ENCODE measurements at regions not wholly inside any gene's neighbourhood (a gene's known extent, or its start where the extent isn't known, plus 50 kb on each side); places are given as distances from the start of the nearest gene placed in this dataset.

GRCh38 chr5:85910335-85910734 is 707.4 kb upstream of the COX7C start:
- H2BK15ac ChIP-seq (ENCODE audit: low read length) = no peak overlapping the region
- no peaks in the 10 kb centered on the region for H3K79me1 ChIP-seq (ENCODE audit: low read depth, low read length)
- H3K4ac ChIP-seq (replicated peaks; ENCODE audit: insufficient read length, low read depth, low read length) = no peak overlapping the region
- no peaks in the 10 kb centered on the region for H3K36me3 ChIP-seq (ENCODE audit: control insufficient read depth in 2 of 4, insufficient read depth in 4 of 4, low read length in 3 of 4)
- H4K20me1 ChIP-seq (replicated peaks in 1 of 2; ENCODE audit: control insufficient read depth in 1 of 2, insufficient read depth in 2 of 2, low read length in 2 of 2) = no peaks in the 10 kb centered on the region
- ChIA-PET POLR2A (ENCODE audit: partially characterized antibody) (no interaction called here), CTCF (ENCODE audit: partially characterized antibody) (no interaction called here)
- no peak overlapping the region for H3K14ac ChIP-seq (ENCODE audit: insufficient read length)
- H3K18ac ChIP-seq (ENCODE audit: extremely low read depth, low read length) = no peak overlapping the region
- no peak for DNase-seq (ENCODE audit: low read depth in 1 of 2, low spot score in 2 of 2)
- H4K91ac ChIP-seq (replicated peaks; ENCODE audit: insufficient read length, low read length) = no peak overlapping the region
- H3K4me2 ChIP-seq (ENCODE audit: insufficient read depth in 1 of 2, low read depth in 2 of 2, low read length in 2 of 2) = no peak overlapping the region
- 94% methylated on average over 2 of the region's 2 CpGs; no CpG with 5 or more reads in 1 of the 2 experiments for WGBS, 2 experiments (ENCODE audit: extremely low coverage in 1 of 2, insufficient coverage in 1 of 2, insufficient read length in 1 of 2, insufficient replicate concordance in 2 of 2, low coverage in 1 of 2, low lambda C conversion rate in 2 of 2, missing lambda C conversion rate in 1 of 2)
- TF ChIP-seq CTCF (IDR thresholded peaks at IDR 0.05; ENCODE audit: control extremely low read depth in 1 of 3, insufficient read depth in 1 of 3, low read depth in 1 of 3, low read length in 3 of 3) (no peak), JUN (IDR thresholded peaks at IDR 0.05; ENCODE audit: low read depth, low read length) (no peak), SIRT6 (IDR thresholded peaks at IDR 0.05; ENCODE audit: low read length) (no peak), RFX5 (IDR thresholded peaks at IDR 0.05; ENCODE audit: borderline replicate concordance, low read depth, low read length) (no peak), MAX (IDR thresholded peaks at IDR 0.05) (no peak), GABPA (IDR thresholded peaks at IDR 0.05; ENCODE audit: borderline replicate concordance, insufficient read depth, low read length) (no peak), POLR2A (IDR thresholded peaks at IDR 0.05; ENCODE audit: control extremely low read depth in 1 of 2, low read depth in 2 of 2, low read length in 2 of 2) (no peak), E2F6 (IDR thresholded peaks at IDR 0.05) (no peak), NANOG (IDR thresholded peaks at IDR 0.05; ENCODE audit: insufficient read depth, low read depth, low read length, poor library complexity, severe bottlenecking) (no peak), ZNF274 (IDR thresholded peaks at IDR 0.05; ENCODE audit: borderline replicate concordance, extremely low read depth, low read length) (no peak)
- H2AK5ac ChIP-seq (ENCODE audit: low read depth, low read length) = no peak overlapping the region
- no peak overlapping the region for H2BK12ac ChIP-seq (ENCODE audit: low read depth, low read length)
- H2AFZ ChIP-seq (ENCODE audit: low read length) = no peak overlapping the region
- H3K27ac ChIP-seq (ENCODE audit: low read depth, low read length) = no peak overlapping the region
- no peaks in the 10 kb centered on the region for H3K27me3 ChIP-seq (replicated peaks in 1 of 4; ENCODE audit: control insufficient read depth in 3 of 4, extremely low read depth in 1 of 4, insufficient read depth in 3 of 4, low read length in 3 of 4)
- H2BK120ac ChIP-seq (replicated peaks; ENCODE audit: low read depth, low read length) = no peak overlapping the region
- H3K4me1 ChIP-seq (replicated peaks in 1 of 4; ENCODE audit: control insufficient read depth in 3 of 4, insufficient read depth in 4 of 4, low read length in 3 of 4) = peaks cover 0 to 5% (median 0%) of the 10 kb centered on the region in 4 experiments; a peak in 1 of 7 replicates
- no peak overlapping the region for H3K4me3 ChIP-seq (ENCODE audit: extremely low read depth in 1 of 4, insufficient read depth in 2 of 4, low read depth in 3 of 4, low read length in 4 of 4)
- H4K5ac ChIP-seq (ENCODE audit: insufficient read length, low read depth, low read length) = no peak overlapping the region
- H4K8ac ChIP-seq (ENCODE audit: extremely low read depth, insufficient read depth, low read length) = no peak overlapping the region
- no peaks in the 10 kb centered on the region for H3K23me2 ChIP-seq (ENCODE audit: low read depth, low read length)
- H2BK5ac ChIP-seq (ENCODE audit: low read depth, low read length) = no peak overlapping the region
- no peak overlapping the region for H3K9ac ChIP-seq (replicated peaks in 1 of 4; ENCODE audit: extremely low read depth in 1 of 4, low read depth in 3 of 4, low read length in 3 of 4)
- FAIRE-seq = no peak
- H2BK20ac ChIP-seq (ENCODE audit: low read length) = no peak overlapping the region
- no peak overlapping the region for H3K56ac ChIP-seq (replicated peaks; ENCODE audit: insufficient read length, low read depth, low read length)
- H3K79me2 ChIP-seq (ENCODE audit: control insufficient read depth in 1 of 2, insufficient read depth in 2 of 2, low read length in 2 of 2) = no peaks in the 10 kb centered on the region
- H3K23ac ChIP-seq (ENCODE audit: insufficient read length) = no peak overlapping the region
- H3K9me3 ChIP-seq (ENCODE audit: insufficient read depth in 2 of 2, low read depth in 1 of 2, low read length in 1 of 2) = no peaks in the 10 kb centered on the region

Data from H1 (cell line).